Duodenal mucosa (tissue), 2 donors: ENCODE measurements at regions not wholly inside any gene's neighbourhood (a gene's known extent, or its start where the extent isn't known, plus 50 kb on each side); places are given as distances from the start of the nearest gene placed in this dataset.

ENCODE experiments used
- H3K27ac ChIP-seq: one replicate; pipeline ENCODE4 v1.7.0; 2013; ENCODE audit warnings: low read depth, low read length
- H3K27me3 ChIP-seq, 2 donors: one replicate each; pipeline ENCODE4 v1.7.0; 2013; ENCODE audit warnings: low read length in 2 of 2, control low read depth in 1 of 2; ENCODE audit not compliant: insufficient read depth in 2 of 2, control insufficient read depth in 1 of 2
- H3K36me3 ChIP-seq, 2 donors: one replicate each; pipeline ENCODE4 v1.7.0; 2013; ENCODE audit warnings: low read length in 2 of 2, control low read depth in 1 of 2; ENCODE audit not compliant: insufficient read depth in 2 of 2, control insufficient read depth in 1 of 2
- H3K4me1 ChIP-seq, 2 donors: one replicate each; pipeline ENCODE4 v1.7.0; 2013; ENCODE audit warnings: low read length in 2 of 2, control low read depth in 1 of 2; ENCODE audit not compliant: insufficient read depth in 2 of 2, control insufficient read depth in 1 of 2
- H3K4me3 ChIP-seq, 2 donors: one replicate each; pipeline ENCODE4 v1.7.0; 2013; ENCODE audit warnings: low read length in 2 of 2, low read depth in 1 of 2
- H3K9ac ChIP-seq, 2 donors: one replicate each; pipeline ENCODE4 v1.7.0; 2013; ENCODE audit warnings: low read length in 2 of 2, low read depth in 1 of 2
- H3K9me3 ChIP-seq, 2 donors: one replicate each; pipeline ENCODE4 v1.7.0; 2013; ENCODE audit warnings: low read length in 2 of 2, control low read depth in 1 of 2; ENCODE audit not compliant: control insufficient read depth in 1 of 2

GRCh38 chr5:143480001-143480400, 76.5 kb upstream of the NR3C1 start:
- H3K27ac ChIP-seq = no peak overlapping the region
- H3K4me1 ChIP-seq = peaks cover 0 to 5% of the 10 kb centered on the region in 2 donors
- H3K9ac ChIP-seq = no peak overlapping the region
- H3K36me3 ChIP-seq = no peaks in the 10 kb centered on the region
- no peak overlapping the region for H3K4me3 ChIP-seq
- H3K9me3 ChIP-seq = no peaks in the 10 kb centered on the region
- H3K27me3 ChIP-seq = no peaks in the 10 kb centered on the region

- H3K27ac ChIP-seq = no peak overlapping the region
- H3K4me3 ChIP-seq = no peak overlapping the region
- no peaks in the 10 kb centered on the region for H3K9me3 ChIP-seq
- H3K27me3 ChIP-seq = no peaks in the 10 kb centered on the region
- no peaks in the 10 kb centered on the region for H3K36me3 ChIP-seq
- peaks cover 0 to 5% of the 10 kb centered on the region in 2 donors for H3K4me1 ChIP-seq
- H3K9ac ChIP-seq = no peak overlapping the region
These were observed 75.9 kb upstream of the NR3C1 start for GRCh38 chr5:143479394-143479793.

GRCh38 chr5:143476601-143477211, 73.2 kb upstream of the NR3C1 start:
- H3K27ac ChIP-seq = no peak overlapping the region
- no peaks in the 10 kb centered on the region for H3K27me3 ChIP-seq
- H3K9me3 ChIP-seq = no peaks in the 10 kb centered on the region
- no peaks in the 10 kb centered on the region for H3K4me1 ChIP-seq
- no peak overlapping the region for H3K4me3 ChIP-seq
- H3K36me3 ChIP-seq = no peaks in the 10 kb centered on the region
- no peak overlapping the region for H3K9ac ChIP-seq

- Histone ChIP-seq H3K27ac (no peak overlapping the region), H3K4me3 (no peak overlapping the region), H3K4me1 (no peaks in the 10 kb centered on the region), H3K27me3 (no peaks in the 10 kb centered on the region), H3K9me3 (no peaks in the 10 kb centered on the region), H3K36me3 (no peaks in the 10 kb centered on the region), H3K9ac (no peak overlapping the region)
These were observed 71.1 kb upstream of the NR3C1 start for GRCh38 chr5:143474616-143475015.

- H3K27me3 ChIP-seq = no peaks in the 10 kb centered on the region
- H3K9me3 ChIP-seq = no peaks in the 10 kb centered on the region
- no peak overlapping the region for H3K27ac ChIP-seq
- H3K4me1 ChIP-seq = no peaks in the 10 kb centered on the region
- no peak overlapping the region for H3K4me3 ChIP-seq
- no peak overlapping the region for H3K9ac ChIP-seq
- no peaks in the 10 kb centered on the region for H3K36me3 ChIP-seq
These were observed 70.0 kb upstream of the NR3C1 start for GRCh38 chr5:143473481-143473880.

GRCh38 chr5:143472576-143472975, 69.1 kb upstream of the NR3C1 start:
- H3K36me3 ChIP-seq = no peaks in the 10 kb centered on the region
- no peak overlapping the region for H3K27ac ChIP-seq
- H3K9me3 ChIP-seq = no peaks in the 10 kb centered on the region
- no peak overlapping the region for H3K9ac ChIP-seq
- H3K27me3 ChIP-seq = no peaks in the 10 kb centered on the region
- H3K4me1 ChIP-seq = no peaks in the 10 kb centered on the region
- H3K4me3 ChIP-seq = no peak overlapping the region

GRCh38 chr5:143471666-143472464, 68.4 kb upstream of the NR3C1 start:
- H3K27ac ChIP-seq = no peak overlapping the region
- no peaks in the 10 kb centered on the region for H3K36me3 ChIP-seq
- H3K9me3 ChIP-seq = no peaks in the 10 kb centered on the region
- no peak overlapping the region for H3K9ac ChIP-seq
- H3K4me3 ChIP-seq = no peak overlapping the region
- no peaks in the 10 kb centered on the region for H3K27me3 ChIP-seq
- no peaks in the 10 kb centered on the region for H3K4me1 ChIP-seq

- no peak overlapping the region for H3K9ac ChIP-seq
- no peaks in the 10 kb centered on the region for H3K4me1 ChIP-seq
- H3K36me3 ChIP-seq = no peaks in the 10 kb centered on the region
- H3K9me3 ChIP-seq = no peaks in the 10 kb centered on the region
- H3K27ac ChIP-seq = no peak overlapping the region
- no peaks in the 10 kb centered on the region for H3K27me3 ChIP-seq
- H3K4me3 ChIP-seq = no peak overlapping the region
These were observed 67.6 kb upstream of the NR3C1 start for GRCh38 chr5:143471041-143471509.

GRCh38 chr5:143470120-143470519, 66.6 kb upstream of the NR3C1 start:
- no peaks in the 10 kb centered on the region for H3K36me3 ChIP-seq
- no peaks in the 10 kb centered on the region for H3K4me1 ChIP-seq
- no peaks in the 10 kb centered on the region for H3K9me3 ChIP-seq
- no peak overlapping the region for H3K9ac ChIP-seq
- no peak overlapping the region for H3K4me3 ChIP-seq
- H3K27me3 ChIP-seq = no peaks in the 10 kb centered on the region
- no peak overlapping the region for H3K27ac ChIP-seq

GRCh38 chr5:143469125-143469524, 65.6 kb upstream of the NR3C1 start:
- Histone ChIP-seq H3K27me3 (no peaks in the 10 kb centered on the region), H3K27ac (no peak overlapping the region), H3K4me1 (no peaks in the 10 kb centered on the region), H3K4me3 (no peak overlapping the region), H3K9ac (no peak overlapping the region), H3K36me3 (no peaks in the 10 kb centered on the region), H3K9me3 (no peaks in the 10 kb centered on the region)
